Activated CD8-positive, alpha-beta memory T cell treated with anti-CD3 and anti-CD28 coated beads for 48 hours (primary cell): ENCODE measurements at regions not wholly inside any gene's neighbourhood (a gene's known extent, or its start where the extent isn't known, plus 50 kb on each side); places are given as distances from the start of the nearest gene placed in this dataset.

Source experiments
- DNase-seq, 3 experiments: peaks; one replicate each; pipeline ENCODE4 v3.0.0-alpha.2; 2020; ENCODE audit warnings: low read depth in 2 of 3, low spot score in 2 of 3

DNA sequence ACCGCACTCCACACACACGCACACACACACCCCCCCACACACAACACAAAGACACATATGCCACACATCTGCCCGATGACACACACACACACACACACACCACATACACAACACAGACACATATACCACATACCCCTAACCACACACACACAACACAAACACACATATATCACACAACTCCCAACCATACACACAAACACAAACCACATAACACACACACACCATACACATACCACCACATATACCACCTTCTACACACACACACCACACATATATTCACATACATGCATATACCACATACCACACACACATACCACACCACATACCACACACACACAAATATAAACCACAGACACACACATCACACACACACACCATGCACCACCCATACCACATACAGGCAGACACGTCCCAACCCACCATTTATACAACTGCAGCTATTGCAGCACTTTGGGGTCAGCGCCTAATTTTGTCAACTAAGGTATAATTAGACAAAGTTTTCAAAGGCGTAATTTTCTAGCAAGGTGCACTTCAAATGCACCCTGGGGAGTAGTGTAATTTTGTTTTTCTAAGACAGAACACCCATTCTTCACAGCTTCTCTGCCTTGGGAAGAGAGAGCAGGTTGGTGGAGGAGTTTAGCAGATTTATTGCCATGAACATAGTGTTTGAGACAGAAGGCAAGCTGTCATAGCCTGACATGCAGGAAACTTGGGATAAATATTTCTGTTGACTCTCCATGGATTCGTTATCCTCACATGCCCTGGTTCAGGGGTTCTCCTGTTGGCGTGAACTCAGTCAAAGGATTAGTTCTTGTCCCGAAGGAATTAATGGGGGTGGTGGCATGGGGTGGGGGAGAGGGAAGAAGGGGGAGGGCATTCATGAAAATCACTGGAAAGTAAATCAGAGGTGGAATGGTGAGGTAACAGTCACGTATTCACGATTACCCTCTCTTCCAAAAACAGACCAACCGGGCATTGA lies 416.1 kb downstream of the LPIN1 start:
- DNase-seq, result no peak

DNA sequence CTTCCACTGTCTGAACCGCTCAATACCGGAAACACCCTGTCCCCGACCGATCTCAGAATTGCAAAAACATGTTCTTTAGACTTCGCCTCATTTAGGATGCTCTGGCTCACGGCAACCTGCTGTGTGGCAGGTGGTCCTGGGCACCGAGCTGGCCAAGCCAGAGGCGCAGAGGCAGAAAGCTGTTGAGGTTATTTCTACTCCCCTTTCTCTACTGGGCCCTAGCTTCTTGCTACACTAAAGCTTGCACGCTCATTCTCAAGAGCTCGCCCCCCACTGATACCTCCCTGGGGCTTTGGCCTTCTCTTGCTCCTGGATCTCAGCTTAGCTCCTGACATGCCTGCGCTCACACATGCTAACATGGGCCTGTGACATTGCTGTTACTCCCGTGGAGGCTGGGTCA lies 417.4 kb downstream of the LPIN1 start:
- no peak for DNase-seq

DNA sequence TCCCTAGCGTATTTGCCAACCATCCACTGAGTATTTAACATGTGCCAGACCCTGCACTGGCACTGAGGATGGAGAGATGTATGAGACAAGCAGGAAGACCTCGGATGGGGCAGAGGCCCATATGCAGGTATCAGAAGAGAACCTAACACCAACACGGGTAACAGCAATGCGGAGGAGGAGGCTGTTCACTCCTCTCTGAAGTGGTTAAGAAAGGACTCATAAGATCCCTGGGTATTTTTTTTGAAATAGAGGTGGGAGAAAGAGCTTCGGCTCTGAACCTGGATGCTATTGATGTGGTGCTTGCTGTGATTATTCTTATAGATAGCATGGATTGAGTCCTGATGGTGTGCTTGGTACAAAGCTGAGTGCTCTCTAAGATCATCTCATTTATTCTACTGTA lies 418.3 kb downstream of the LPIN1 start:
- no peak for DNase-seq

DNA sequence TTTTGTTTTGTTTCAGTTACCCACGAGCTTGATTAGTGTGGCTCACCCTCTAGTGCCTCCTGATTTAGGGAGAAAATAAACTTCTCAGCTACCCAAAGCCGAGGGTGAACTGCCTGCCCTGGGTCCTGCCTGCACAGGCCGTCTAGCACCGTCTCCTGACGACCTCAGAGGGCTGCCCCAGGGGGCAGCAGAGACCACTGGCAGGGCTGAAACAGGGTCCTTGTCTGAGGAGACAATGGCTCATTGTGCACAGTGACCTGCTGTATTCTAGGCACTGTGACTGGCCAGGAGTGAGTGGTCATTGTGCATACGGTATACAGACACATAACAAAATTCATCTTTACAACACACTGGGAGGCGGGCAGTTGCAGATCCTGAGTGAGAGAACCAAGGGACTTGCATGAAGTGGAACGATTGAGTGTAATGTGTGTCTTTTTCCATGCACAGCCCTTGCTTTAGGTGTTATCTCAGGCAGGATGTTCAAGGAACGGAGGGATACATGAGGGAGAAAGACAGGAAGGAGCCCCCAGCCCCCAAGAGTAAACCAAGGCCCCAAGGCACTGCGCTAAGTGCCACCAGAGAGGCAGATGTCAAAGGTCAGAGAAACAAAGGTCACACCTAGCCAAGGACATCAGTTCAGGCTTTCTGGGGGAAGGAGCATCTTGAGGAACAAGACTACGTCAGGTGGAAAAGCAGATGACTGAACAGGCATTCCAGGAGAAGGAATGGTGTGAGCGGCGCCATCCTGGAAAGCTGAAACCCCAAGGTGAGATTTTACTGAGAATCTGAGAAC lies 421.3 kb downstream of the LPIN1 start:
- DNase-seq, result no peak

DNA sequence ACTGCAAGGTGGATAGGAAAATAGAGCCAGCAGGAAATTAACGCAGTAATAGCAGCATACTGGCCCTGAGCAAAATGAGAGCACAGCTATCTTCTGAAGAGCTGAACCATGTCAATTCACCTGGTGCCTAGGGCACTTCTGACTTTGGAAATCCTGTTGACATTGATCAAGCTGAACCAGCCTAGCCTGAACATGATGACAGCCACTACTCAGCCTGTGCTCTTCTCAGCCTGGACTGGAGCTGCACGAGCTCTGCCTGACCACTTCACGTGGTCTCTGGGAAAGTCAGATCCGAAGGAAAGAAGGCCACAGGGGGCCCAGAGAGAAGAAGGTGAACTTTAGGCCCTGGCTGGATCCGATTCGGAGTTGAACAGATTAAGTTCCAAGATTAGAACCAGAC lies 421.9 kb downstream of the LPIN1 start:
- no peak for DNase-seq

DNA sequence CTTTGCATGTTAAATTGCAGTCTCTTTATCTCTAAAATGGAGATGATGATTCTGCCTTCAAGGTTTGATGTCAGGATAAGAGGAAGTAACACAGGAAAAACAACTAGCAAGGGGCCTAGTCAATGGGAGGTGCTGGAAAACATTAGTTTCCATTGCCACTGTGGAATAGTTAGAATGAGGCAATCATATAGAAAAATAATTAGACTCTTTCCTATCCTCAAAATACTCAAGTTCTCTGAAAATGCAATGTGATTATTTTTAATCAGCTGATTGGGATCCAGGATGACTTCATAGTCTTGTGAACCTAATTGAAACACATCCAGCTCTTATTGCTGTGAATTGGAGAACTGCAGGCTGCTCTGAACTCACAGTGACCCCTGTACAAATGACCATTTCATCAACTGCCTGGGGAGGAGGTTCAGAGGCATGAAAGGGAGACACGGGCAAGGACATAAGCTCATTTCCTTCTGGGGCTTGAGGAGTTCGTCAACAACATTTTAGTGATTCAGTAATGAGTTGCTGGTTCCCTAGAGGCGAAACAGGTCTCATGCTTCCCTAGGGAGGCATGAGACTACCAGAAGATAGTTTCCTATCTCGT lies 422.5 kb downstream of the LPIN1 start:
- no peak for DNase-seq

DNA sequence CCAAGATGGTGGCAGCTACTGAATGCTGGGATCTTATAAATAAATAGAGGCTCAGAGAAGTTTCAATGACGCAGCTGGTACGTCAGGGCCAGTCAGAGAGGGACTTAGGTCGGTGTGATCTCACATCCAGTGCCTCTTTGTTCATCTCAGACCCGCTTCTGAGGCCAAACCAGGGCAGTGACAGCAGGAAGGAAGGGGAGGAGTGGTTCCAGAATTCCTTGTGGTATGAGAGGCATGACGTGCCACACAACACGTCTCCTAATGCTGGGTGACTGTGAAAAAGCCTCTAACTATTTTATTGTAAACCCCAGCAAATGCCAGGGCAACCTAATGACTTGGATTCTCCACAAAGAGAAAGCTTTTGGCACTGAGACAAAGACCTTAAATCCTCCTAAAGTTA lies 423.3 kb downstream of the LPIN1 start:
- DNase-seq, result no peak

DNA sequence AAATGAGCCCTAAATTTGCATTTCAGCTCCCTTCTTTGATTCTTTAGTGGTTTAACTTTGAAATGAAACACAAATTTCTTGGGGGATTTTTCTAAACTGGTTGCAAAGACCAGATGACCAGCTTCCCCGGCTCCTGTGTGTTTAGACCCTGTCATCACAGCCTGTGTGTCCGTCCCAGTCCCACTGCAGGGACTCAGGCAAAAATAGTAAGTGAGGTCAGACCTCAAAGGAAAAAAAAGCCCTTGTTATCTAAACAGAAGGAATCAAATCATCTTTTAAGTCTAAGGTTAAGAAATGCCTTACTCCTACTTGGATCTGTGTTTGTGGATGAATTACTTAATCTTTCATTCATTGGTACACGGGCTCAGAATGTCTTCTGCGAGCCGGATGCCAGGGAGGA lies 423.7 kb downstream of the LPIN1 start:
- no peak for DNase-seq

DNA sequence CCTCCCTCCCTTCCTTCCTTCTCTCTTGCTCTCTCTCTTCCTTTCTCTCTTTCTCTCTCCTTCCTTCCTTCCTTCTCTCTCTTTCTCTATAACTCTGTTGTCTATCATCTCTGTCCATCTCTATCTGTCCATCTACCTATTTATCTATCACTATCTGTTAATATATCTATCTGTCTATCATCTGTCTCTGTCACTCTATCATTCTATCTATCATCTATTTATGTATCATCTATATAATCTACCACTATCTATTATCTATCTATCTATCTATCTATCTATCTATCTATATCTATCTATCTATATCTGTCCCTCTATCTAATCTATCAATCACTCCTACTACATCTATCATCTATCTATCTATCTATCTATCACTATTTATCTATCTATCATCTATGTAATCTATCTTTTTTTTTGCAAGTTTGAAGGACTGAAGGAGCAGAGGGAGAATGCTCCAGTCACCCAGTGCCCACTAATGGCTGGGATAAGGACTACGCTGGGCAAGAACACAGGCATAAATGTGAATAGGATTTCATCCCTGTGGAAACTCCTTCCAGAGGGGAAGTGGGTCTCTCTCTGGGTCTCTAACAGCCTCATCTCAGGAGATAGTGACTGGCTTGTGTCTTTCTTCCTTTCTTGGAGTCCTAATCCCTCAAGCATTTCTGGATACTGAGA lies 427.0 kb downstream of the LPIN1 start:
- DNase-seq, result no peak

DNA sequence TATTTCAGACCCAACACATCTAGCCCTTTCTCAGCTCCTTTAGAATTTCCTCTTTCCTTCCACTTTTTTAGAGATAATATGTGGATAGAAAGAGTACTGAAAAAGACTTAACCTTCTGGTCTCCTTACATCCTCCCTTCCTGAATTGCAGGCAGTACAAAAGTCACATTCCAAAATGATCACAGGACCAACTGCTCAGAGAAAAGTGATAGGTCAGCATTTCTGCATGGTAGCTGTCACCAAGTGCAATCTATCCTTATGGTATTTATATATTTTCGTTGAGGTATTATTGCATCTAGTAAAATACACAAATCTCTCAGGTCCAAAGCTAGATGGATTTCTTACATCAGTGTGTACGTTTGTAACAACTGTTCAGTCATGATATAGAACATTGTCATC lies 427.5 kb downstream of the LPIN1 start:
- DNase-seq, result no peak

DNA sequence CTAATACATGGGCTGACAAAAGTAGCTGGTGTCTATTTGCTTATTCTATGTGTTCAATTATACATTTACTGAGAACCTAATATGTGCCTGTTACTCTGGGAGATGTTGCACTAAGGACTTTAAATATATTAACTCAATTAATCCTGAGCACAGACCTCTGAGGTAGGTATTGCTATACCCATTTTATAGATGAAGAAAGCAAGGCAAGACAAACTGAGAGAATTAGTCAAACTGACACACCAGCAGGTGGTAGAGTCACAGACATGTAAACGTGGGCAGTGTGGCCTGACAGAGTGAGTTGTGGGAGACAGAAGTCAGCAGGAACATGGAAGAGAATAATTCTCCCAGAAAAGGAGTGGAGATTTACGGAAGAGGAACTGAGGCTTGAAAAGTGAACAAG lies 428.9 kb downstream of the LPIN1 start:
- DNase-seq, result no peak

DNA sequence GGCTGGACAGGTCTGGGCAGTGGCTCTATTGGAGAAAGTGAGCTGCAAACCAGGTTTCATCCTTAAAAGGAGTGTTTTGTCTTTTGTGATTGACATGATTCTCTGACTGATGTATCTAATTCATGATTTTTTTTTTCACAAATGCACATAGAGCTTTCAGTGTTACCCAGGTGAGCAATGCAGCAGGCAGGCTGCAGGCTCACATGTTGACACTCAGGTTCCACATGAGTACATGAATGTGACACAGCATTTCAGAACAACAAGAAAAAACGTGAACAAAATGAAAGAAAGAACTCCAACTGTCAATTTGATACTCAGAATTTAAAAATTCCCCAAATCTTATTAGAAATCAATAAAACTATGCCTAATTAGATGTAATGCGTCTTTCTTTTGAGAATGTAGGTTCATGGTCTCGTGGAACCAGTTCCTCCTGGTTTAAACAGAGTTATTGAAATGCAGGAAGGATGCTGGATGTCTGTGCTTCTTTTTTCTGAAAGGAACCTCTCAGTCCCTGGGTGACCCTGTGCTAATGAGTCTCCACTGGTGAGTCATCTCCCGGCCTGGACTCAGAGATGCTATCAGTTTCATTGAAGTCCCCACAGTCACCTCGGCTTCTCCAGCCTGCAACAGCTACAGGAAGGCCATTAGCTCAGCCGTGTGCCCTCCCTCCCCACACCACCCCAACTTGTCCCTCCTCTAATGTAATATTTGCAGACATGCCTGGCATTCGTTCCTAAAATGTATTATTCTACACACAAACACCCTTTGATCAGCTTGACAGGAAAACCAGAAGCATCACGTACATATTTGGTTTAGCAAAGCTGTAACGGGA lies 430.4 kb downstream of the LPIN1 start:
- no peak for DNase-seq

DNA sequence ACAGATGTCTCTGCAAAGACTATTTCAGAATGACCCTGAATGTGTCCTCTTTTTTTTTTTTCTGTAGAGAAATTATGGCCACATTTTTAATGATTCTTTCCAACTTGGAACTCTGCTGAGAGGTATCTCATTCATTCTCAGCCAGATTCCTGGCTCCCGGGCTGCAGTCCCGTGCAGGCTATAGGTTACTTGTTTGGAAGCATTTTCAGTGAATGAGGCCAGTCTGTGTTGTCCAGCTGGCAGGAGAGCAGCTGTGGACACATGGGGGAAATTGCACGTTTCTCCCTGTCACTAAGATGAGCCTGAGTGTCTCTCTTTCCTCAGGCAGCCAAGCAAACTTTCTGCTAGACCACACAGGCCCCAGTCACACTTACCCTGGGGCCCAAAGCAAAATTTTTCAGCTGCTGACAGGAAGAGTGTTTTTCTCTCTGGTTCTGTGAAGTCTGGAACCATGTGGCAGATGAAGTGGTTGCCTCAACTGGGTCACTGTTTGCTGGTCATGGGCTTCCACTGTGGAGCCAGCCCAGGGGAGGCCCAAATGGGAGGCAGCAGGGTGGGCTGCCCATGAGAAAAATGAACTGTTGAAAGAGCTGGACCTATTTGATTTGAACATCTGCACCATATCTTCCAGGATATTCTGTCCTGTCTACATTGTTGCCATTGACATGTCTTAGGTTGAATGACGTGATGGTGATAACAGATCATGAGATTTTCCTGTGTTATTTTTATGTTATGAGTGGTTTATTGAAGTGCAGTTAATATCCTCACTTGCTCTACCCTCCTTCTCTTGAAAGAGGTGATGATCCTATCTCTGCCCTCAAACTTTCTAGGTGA lies 431.2 kb downstream of the LPIN1 start:
- no peak for DNase-seq

DNA sequence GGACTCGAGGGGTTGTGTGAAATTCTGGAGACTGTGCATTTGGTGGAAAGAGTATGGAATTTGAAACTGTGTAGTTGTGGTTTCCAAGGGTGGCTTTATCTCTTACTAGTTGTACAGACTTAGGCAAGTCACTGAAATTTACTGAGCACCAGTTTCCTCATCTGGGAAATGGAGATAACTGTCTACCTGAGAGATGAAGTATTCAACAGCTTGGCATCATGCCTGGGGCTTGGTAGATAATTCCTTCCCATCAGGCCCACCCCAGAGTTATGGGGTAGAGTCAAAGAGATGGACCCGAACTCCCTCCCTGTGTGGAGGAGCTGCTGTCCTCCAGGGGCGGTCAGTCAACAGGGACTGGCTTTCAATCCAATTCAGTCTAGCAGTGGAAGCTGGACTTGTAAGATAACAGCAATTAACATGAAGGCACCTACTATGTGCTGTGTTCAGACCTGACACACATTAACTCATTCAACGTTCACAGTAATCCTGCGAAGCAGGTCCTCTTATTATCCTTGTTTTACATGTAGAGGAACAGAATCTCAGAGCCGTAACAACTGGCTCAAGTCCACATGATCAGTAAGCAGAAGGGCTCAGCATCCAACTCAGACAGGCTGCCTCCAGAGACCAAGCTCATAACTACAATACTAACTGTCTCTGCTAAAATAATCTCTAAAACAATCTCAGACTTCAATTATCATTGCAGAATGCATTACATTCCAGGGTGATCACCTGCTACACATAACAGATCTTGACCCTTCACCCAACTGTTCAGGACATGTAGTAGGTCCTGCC lies 432.1 kb downstream of the LPIN1 start:
- no peak for DNase-seq

DNA sequence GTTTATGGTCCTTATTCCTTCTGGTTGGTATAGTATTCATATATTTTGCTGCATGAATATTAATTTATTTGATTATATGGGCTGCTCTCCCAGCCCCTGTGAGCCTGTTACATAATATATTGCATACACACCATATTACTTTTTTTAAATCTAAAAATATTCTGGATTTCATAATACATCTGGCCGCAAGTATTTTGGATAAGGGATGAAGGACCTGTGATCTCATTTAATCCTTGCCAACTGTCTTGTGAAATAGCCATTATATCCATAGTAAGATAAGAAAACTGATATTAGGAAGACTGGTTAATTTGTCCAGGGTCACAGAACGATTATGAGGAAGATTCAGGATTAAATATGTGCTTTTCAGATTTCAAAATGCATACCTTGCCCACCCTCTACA lies 433.6 kb downstream of the LPIN1 start:
- no peak for DNase-seq

DNA sequence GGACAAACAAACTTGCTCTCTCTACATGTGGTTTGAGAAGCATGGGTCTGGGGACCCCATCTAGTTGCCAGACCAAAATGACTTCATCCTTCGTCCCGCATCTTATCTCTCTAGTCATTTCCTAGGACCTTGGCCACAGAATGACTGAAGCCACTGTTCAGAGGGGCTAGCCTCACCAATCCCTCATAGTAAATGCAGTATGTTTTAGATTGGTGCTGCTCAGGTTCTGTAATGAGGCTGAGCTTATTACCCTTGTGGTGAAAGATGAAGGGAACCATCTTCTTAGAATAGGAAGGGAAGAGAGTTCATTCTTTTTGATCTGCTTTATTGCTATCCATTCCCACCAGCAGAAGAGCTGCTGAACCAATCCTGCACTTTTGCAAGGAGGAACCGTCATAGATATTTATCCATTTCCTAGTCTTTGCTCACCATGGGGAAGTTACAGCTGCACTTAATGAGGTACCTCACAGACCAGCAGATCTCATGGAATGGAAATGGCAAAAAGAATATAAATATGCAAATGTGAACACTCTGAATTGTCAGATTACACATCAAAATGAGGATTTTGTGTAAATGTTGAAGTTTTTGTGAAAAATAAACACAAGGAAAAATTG lies 436.7 kb downstream of the LPIN1 start:
- no peak for DNase-seq

DNA sequence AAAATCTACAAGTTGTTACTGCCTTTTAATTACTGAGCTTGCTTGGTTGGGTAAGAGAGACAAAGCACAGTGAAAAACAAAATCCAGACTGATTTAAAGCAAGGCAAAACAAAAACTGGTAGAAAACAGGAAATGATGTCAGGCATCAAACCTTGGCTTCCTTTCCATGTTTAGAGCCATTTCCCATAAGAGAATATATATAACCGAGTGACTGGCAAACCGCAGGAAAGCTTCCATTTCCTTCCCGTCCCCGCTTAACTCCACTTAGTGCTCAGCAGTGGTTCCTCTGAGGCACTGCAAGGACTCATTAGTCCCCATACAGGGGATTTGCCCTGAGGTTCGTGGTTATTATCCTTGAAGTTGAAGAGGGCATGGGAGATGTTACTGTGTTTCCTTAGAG lies 446.3 kb downstream of the LPIN1 start:
- DNase-seq, result no peak

DNA sequence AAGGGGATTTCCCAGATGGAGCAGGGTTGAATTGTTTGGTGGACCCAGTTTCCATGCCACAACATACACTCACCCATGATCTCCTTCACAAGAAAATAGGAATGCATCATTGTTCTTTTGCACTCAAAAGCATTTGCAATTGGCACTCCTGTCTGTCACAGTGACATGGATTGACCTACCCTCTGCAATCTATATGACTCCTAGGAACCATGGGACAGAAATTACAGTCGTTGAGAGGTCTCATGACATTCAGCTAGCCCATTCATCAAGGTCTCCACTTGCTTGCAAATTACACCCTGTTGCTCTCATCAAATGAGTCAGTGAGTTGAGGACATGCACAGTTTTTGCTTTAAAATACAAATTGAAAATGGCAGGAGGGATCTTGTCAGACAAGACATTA lies 448.5 kb downstream of the LPIN1 start:
- DNase-seq, result no peak
